OCI-LY1 (cell line): ENCODE measurements at regions not wholly inside any gene's neighbourhood (a gene's known extent, or its start where the extent isn't known, plus 50 kb on each side); places are given as distances from the start of the nearest gene placed in this dataset.

Source experiments
- H2AFZ ChIP-seq: fragments of 200-600 bp; sonication (generic), shearing (Covaris generic); 2 replicates; pipeline ENCODE4 v1.6.0; 2014; ENCODE audit warnings: antibody characterized with exemption, mild to moderate bottlenecking, low read length
- H3F3A ChIP-seq: fragments of 200-600 bp; sonication (generic), shearing (Covaris generic); 2 replicates; pipeline ENCODE4 v1.6.0; 2014; ENCODE audit warnings: mild to moderate bottlenecking, antibody characterized with exemption, low read length, moderate library complexity; ENCODE audit not compliant: insufficient read depth
- H3K27ac ChIP-seq: fragments of 200-600 bp; sonication (generic); 2 replicates; pipeline ENCODE4 v1.5.1; 2014; ENCODE audit warnings: low read length, mixed run types, mild to moderate bottlenecking, low read depth; ENCODE audit not compliant: poor library complexity, severe bottlenecking
- H3K27me3 ChIP-seq: fragments of 200-600 bp; sonication (generic); 2 replicates; pipeline ENCODE4 v1.6.0; 2014; ENCODE audit warnings: antibody characterized with exemption, mild to moderate bottlenecking, low read length, moderate library complexity; ENCODE audit not compliant: insufficient read depth
- H3K36me3 ChIP-seq: fragments of 200-600 bp; sonication (generic); 2 replicates; pipeline ENCODE4 v1.6.1; 2014; ENCODE audit warnings: mild to moderate bottlenecking, antibody characterized with exemption, low read length, moderate library complexity, mixed read lengths; ENCODE audit not compliant: insufficient read depth
- H3K4me1 ChIP-seq: fragments of 200-600 bp; sonication (generic); 2 replicates; pipeline ENCODE4 v1.5.1; 2014; ENCODE audit warnings: mild to moderate bottlenecking, low read length, moderate library complexity; ENCODE audit not compliant: insufficient read depth, severe bottlenecking
- H3K4me2 ChIP-seq: fragments of 200-600 bp; sonication (generic), shearing (Covaris generic); 2 replicates; pipeline ENCODE4 v1.6.1; 2014; ENCODE audit warnings: low read length
- H3K4me3 ChIP-seq: fragments of 200-600 bp; sonication (generic); 2 replicates; pipeline ENCODE4 v1.5.1; 2014; ENCODE audit warnings: low read length, low read depth, mild to moderate bottlenecking, mixed read lengths; ENCODE audit not compliant: poor library complexity, severe bottlenecking
- H3K79me2 ChIP-seq: fragments of 200-600 bp; shearing (Covaris generic); 2 replicates; pipeline ENCODE4 v1.6.1; 2016; ENCODE audit warnings: mixed run types, low read length, mixed read lengths; ENCODE audit not compliant: insufficient read depth
- H3K9ac ChIP-seq: fragments of 200-600 bp; sonication (generic), shearing (Covaris generic); 2 replicates; pipeline ENCODE4 v1.6.1; 2014; ENCODE audit warnings: mild to moderate bottlenecking, low read length, mixed read lengths
- H3K9me2 ChIP-seq: fragments of 200-600 bp; sonication (generic), shearing (Covaris generic); 2 replicates; pipeline ENCODE4 v1.6.1; 2014; ENCODE audit warnings: low read depth, mild to moderate bottlenecking, low read length, mixed read lengths
- H3K9me3 ChIP-seq: fragments of 200-600 bp; shearing (Covaris generic); 2 replicates; pipeline ENCODE4 v1.6.1; 2014; ENCODE audit warnings: low read length, mixed read lengths
- H4K20me1 ChIP-seq: fragments of 200-600 bp; sonication (generic), shearing (Covaris generic); 2 replicates; pipeline ENCODE4 v1.6.0; 2016; ENCODE audit warnings: mild to moderate bottlenecking, low read length; ENCODE audit not compliant: insufficient read depth
- CTCF ChIP-seq: fragments of 200-600 bp; sonication (generic), shearing (Covaris generic); IDR thresholded peaks from 2 replicates; pipeline ENCODE4 v1.5.1; 2017; ENCODE audit warnings: mild to moderate bottlenecking, antibody characterized with exemption, low read length, moderate library complexity, mixed read lengths
- EZH2 ChIP-seq: fragments of 200-600 bp; sonication (generic), shearing (Covaris generic); IDR thresholded peaks from 2 replicates; pipeline ENCODE4 v1.8.0; 2017; ENCODE audit warnings: borderline replicate concordance, mixed run types, mild to moderate bottlenecking, antibody characterized with exemption, low read length, moderate library complexity, mixed read lengths

- Histone ChIP-seq H4K20me1 (no peaks in the 10 kb centered on the region), H3K9me2 (no peaks in the 10 kb centered on the region), H3K4me3 (no peak overlapping the region), H3K4me2 (no peak overlapping the region; the same call in 1 of the 2 replicates), H3K36me3 (no peaks in the 10 kb centered on the region), H3K9me3 (no peaks in the 10 kb centered on the region), H3K27me3 (no peaks in the 10 kb centered on the region), H3K27ac (peak overlapping the region; percentile 21), H3K79me2 (no peaks in the 10 kb centered on the region), H3K9ac (no peak overlapping the region), H3F3A (no peaks in the 10 kb centered on the region), H2AFZ (no peak overlapping the region), H3K4me1 (peaks cover 43% of the 10 kb centered on the region)
- TF ChIP-seq EZH2 (no peak), CTCF (no peak)
Measured at GRCh38 chr6:105644073-105644489, 241.2 kb upstream of the PREP start.

- H3K9me3 ChIP-seq, result no peaks in the 10 kb centered on the region
- H3K4me3 ChIP-seq, result no peak overlapping the region
- no peak for TF ChIP-seq CTCF
- no peak for TF ChIP-seq EZH2
- no peak overlapping the region for H2AFZ ChIP-seq
- H3K9ac ChIP-seq, result no peak overlapping the region
- H3F3A ChIP-seq, result no peaks in the 10 kb centered on the region
- H3K27ac ChIP-seq, result no peak overlapping the region
- H3K4me2 ChIP-seq, result no peak overlapping the region
- H3K27me3 ChIP-seq, result no peaks in the 10 kb centered on the region
- H3K9me2 ChIP-seq, result no peaks in the 10 kb centered on the region
- no peaks in the 10 kb centered on the region for H3K36me3 ChIP-seq
- peaks cover 31% of the 10 kb centered on the region for H3K4me1 ChIP-seq
- no peaks in the 10 kb centered on the region for H4K20me1 ChIP-seq
- no peaks in the 10 kb centered on the region for H3K79me2 ChIP-seq
Measured at GRCh38 chr6:105642708-105643107, 239.8 kb upstream of the PREP start.

- no peaks in the 10 kb centered on the region for H3K79me2 ChIP-seq
- H3K27ac ChIP-seq, result no peak overlapping the region
- H3K36me3 ChIP-seq, result no peaks in the 10 kb centered on the region
- H3K9me3 ChIP-seq, result no peaks in the 10 kb centered on the region
- no peak overlapping the region for H3K4me3 ChIP-seq
- no peaks in the 10 kb centered on the region for H4K20me1 ChIP-seq
- no peak overlapping the region for H3K4me2 ChIP-seq
- peaks cover 27% of the 10 kb centered on the region for H3K4me1 ChIP-seq
- no peak overlapping the region for H3K9ac ChIP-seq
- no peaks in the 10 kb centered on the region for H3F3A ChIP-seq
- no peaks in the 10 kb centered on the region for H3K9me2 ChIP-seq
- H2AFZ ChIP-seq, result no peak overlapping the region
- TF ChIP-seq CTCF (no peak), EZH2 (no peak)
- H3K27me3 ChIP-seq, result no peaks in the 10 kb centered on the region
Measured at GRCh38 chr6:105641504-105641903, 238.6 kb upstream of the PREP start.
